Endothelial cell of umbilical vein (primary cell): ENCODE measurements at regions not wholly inside any gene's neighbourhood (a gene's known extent, or its start where the extent isn't known, plus 50 kb on each side); places are given as distances from the start of the nearest gene placed in this dataset.

Source experiments
- BruUV-seq: library from RNA; stranded (reverse); fragments of 400-500 nt; replicated peaks from 2 replicates; lab custom pipeline; 2021; lab: Mats Ljungman, UMichigan
- CTCF ChIA-PET: fragments of 300-600, 350-600 bp; sonication (Branson Sonifier 250); formaldehyde crosslinking; loops from one replicate; lab custom pipeline; 2021; ENCODE audit warnings: antibody characterized with exemption, inconsistent platforms; lab: Charles Lee
- POLR2A ChIA-PET: fragments of 300-600, 350-600 bp; sonication (Branson Sonifier 250); formaldehyde crosslinking; loops from one replicate; lab custom pipeline; 2021; ENCODE audit warnings: antibody characterized with exemption, inconsistent platforms; lab: Charles Lee
- DNase-seq: peaks from one replicate; pipeline ENCODE4 v3.0.0-alpha.2; 2011; ENCODE audit warnings: low read depth, low spot score
- FAIRE-seq: peaks from 2 replicates; lab custom pipeline; 2011; peaks lifted over from hg19 to GRCh38; lab: Jason Lieb, UNC
- H2AFZ ChIP-seq: 2 replicates; pipeline ENCODE4 v1.6.0; 2012; ENCODE audit warnings: low read depth, low read length, control low read depth, inconsistent platforms
- H3K27ac ChIP-seq: 2 replicates; pipeline ENCODE4 v1.5.1; 2011; ENCODE audit warnings: low read depth, mild to moderate bottlenecking, control low read depth, low read length, moderate library complexity; ENCODE audit not compliant: insufficient read depth
- H3K27me3 ChIP-seq, 2 experiments: 2 replicates each; pipeline versions ENCODE4 v1.6.0 to v1.6.1; 2011; ENCODE audit warnings: low read length in 2 of 2, mixed read lengths in 1 of 2; ENCODE audit not compliant: control insufficient read depth in 2 of 2, insufficient read depth in 2 of 2
- H3K36me3 ChIP-seq, 2 experiments: 2 replicates in 1 of 2; 3 replicates in 1 of 2; pipeline ENCODE4 v1.5.1; 2011; ENCODE audit warnings: low read length in 2 of 2, mild to moderate bottlenecking in 1 of 2, moderate library complexity in 1 of 2; ENCODE audit not compliant: control insufficient read depth in 2 of 2, insufficient read depth in 2 of 2; ENCODE audit errors: extremely low read depth in 1 of 2
- H3K4me1 ChIP-seq: 3 replicates; pipeline ENCODE4 v1.5.1; 2011; ENCODE audit warnings: mild to moderate bottlenecking, low read length; ENCODE audit not compliant: control insufficient read depth, insufficient read depth; ENCODE audit errors: extremely low read depth
- H3K4me2 ChIP-seq: 2 replicates; pipeline ENCODE4 v1.6.1; 2011; ENCODE audit warnings: low read length, control low read depth, mixed read lengths; ENCODE audit not compliant: insufficient read depth
- H3K4me3 ChIP-seq, 3 experiments: fragments of 200-600 bp in 1 of 3; sonication (generic), shearing (Covaris generic) in 1 of 3; replicated peaks in 1 of 3; 2 replicates each; pipeline ENCODE4 v1.5.1; 2011 to 2016; ENCODE audit warnings: control low read depth in 3 of 3, low read length in 3 of 3, mild to moderate bottlenecking in 2 of 3, inconsistent platforms in 1 of 3, low read depth in 1 of 3, moderate library complexity in 1 of 3; ENCODE audit not compliant: insufficient read depth in 1 of 3
- H3K79me2 ChIP-seq: 2 replicates; pipeline ENCODE4 v1.6.0; 2012; ENCODE audit warnings: low read length, inconsistent platforms; ENCODE audit not compliant: control insufficient read depth, insufficient read depth
- H3K9ac ChIP-seq: replicated peaks from 2 replicates; pipeline ENCODE3; 2011; ENCODE audit warnings: low read length, control low read depth; ENCODE audit not compliant: insufficient read depth; ENCODE audit errors: extremely low read depth
- H3K9me1 ChIP-seq: replicated peaks from 3 replicates; pipeline ENCODE4 v1.6.0; 2011; ENCODE audit warnings: mild to moderate bottlenecking, low read length; ENCODE audit not compliant: control insufficient read depth, insufficient read depth; ENCODE audit errors: extremely low read depth
- H3K9me3 ChIP-seq: replicated peaks from 2 replicates; pipeline ENCODE4 v1.5.1; 2012; ENCODE audit warnings: low read length, inconsistent platforms; ENCODE audit not compliant: control insufficient read depth, insufficient read depth
- H4K20me1 ChIP-seq: replicated peaks from 2 replicates; pipeline ENCODE3; 2011; ENCODE audit warnings: mild to moderate bottlenecking, low read length; ENCODE audit not compliant: control insufficient read depth, insufficient read depth; ENCODE audit errors: extremely low read depth
- EZH2 ChIP-seq: IDR thresholded peaks from 2 replicates; pipeline ENCODE4 v1.6.1; 2012; ENCODE audit warnings: borderline replicate concordance, low read depth, mild to moderate bottlenecking, moderate library complexity, low read length, inconsistent platforms; ENCODE audit not compliant: severe bottlenecking
- FOS ChIP-seq: IDR thresholded peaks from 2 replicates; pipeline ENCODE4 v1.6.1; 2011; ENCODE audit warnings: mild to moderate bottlenecking, low read length, moderate library complexity, borderline replicate concordance; ENCODE audit not compliant: insufficient read depth
- GATA2 ChIP-seq: IDR thresholded peaks from 2 replicates; pipeline ENCODE4 v1.7.0; 2011; ENCODE audit warnings: low read depth, mild to moderate bottlenecking, moderate library complexity, mixed read lengths, low read length; ENCODE audit not compliant: insufficient read length, insufficient read depth
- JUN ChIP-seq: IDR thresholded peaks from 2 replicates; pipeline ENCODE4 v1.6.1; 2011; ENCODE audit warnings: borderline replicate concordance, low read depth; ENCODE audit not compliant: insufficient read length, insufficient read depth
- MYC ChIP-seq: IDR thresholded peaks from one replicate; pipeline ENCODE4 v1.6.1; 2011; ENCODE audit warnings: mild to moderate bottlenecking, low read depth, low read length
- POLR2A ChIP-seq: IDR thresholded peaks from 2 replicates; pipeline ENCODE4 v1.6.1; 2012; ENCODE audit warnings: low read depth, mild to moderate bottlenecking, control low read depth, low read length
- POLR2AphosphoS5 ChIP-seq: IDR thresholded peaks from 2 replicates; pipeline ENCODE4 v1.6.1; 2012; ENCODE audit warnings: low read depth, mild to moderate bottlenecking, control low read depth, low read length, moderate library complexity; ENCODE audit not compliant: insufficient read depth
- dilution Hi-C: fragments of 300-500 bp; cut with MboI; formaldehyde crosslinking; loops from one replicate; pipeline ENCODE4 v1.15.0; 2019; ENCODE audit warnings: low sequenced_read_pairs; ENCODE audit not compliant: extremely low pct_ligation_motif_present
- intact Hi-C: fragments of 100-400 bp; cut with micrococcal nuclease; formaldehyde crosslinking; loops from one replicate; pipeline ENCODE4 v1.10.0; 2022
- TF ChIP-seq, protein P1 (sequence below), 2 donors: IDR thresholded peaks; 1 replicate in 1 of 2; 2 replicates in 1 of 2; pipeline ENCODE4 v1.5.1; 2011; ENCODE audit warnings: low read length in 2 of 2, mild to moderate bottlenecking in 2 of 2, moderate library complexity in 2 of 2, control low read depth in 1 of 2, inconsistent platforms in 1 of 2, low read depth in 1 of 2; ENCODE audit not compliant: insufficient read depth in 1 of 2; ENCODE audit errors: extremely low read depth in 1 of 2
- TF ChIP-seq, protein P2 (sequence below): IDR thresholded peaks from 2 replicates; pipeline ENCODE4 v1.6.1; 2011; ENCODE audit not compliant: insufficient read depth, insufficient read length

DNA sequence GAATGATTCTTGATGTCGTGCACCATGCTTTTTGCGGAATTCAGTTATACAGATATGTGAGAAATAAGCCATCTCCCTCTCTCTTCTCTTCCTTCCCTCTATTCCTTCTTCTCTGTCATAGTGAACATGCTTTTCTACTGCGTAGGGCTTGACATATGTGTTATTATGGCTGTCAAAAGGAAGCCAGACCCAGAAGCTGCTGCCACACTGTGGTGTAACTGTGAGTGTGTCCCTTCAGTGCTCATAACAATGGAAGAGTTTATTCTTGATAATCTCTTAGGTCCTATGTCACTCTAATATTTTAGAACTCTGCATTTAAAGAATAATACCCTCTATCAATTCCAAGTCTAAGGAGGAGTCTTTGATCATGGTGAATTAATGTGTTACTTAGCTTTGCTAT is 208.9 kb upstream of the TMTC4 start:
- POLR2A ChIA-PET: no interaction called here
- FAIRE-seq (no peak), DNase-seq (no peak)
- Histone ChIP-seq H4K20me1 (no peaks in the 10 kb centered on the region), H3K27me3 (no peaks in the 10 kb centered on the region), H3K27ac (no peak overlapping the region), H2AFZ (no peak overlapping the region), H3K9ac (no peak overlapping the region), H3K79me2 (no peaks in the 10 kb centered on the region), H3K4me2 (no peak overlapping the region), H3K4me1 (peaks cover 8% of the 10 kb centered on the region), H3K36me3 (no peaks in the 10 kb centered on the region), H3K9me3 (no peaks in the 10 kb centered on the region), H3K9me1 (no peaks in the 10 kb centered on the region), H3K4me3 (no peak overlapping the region)
- intact Hi-C loops (no loop called here), dilution Hi-C loops (no loop called here)
- BruUV-seq: no TSS peak
- TF ChIP-seq FOS (no peak), POLR2A (no peak), GATA2 (no peak)
- CTCF ChIA-PET: no interaction called here

DNA sequence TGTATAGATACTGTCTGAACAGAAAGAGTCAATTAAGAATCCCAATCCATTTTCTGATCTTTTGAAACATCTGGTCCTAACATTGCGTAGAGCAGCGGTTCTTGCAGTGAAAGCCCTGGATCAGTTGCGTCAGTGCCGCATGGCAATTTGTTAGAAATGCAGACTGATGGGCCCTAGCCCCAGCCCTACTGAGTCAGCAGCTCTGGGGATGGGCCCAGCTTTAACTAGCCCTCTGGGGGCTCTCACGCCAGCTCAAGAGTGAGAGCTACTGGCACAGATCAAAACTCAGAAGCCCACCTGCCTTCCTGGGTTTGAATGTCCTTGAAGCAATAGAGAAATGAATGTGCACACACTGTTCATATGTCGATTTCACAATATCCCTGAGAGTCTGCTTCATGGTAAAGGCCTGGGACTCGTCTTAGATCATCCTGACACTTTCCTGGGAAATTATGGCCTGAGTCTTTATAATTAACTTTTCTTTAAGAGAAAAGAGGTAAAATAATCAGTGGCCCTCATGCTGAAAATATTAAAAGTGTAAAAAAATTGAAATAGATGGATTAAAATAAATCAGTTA is 206.8 kb upstream of the TMTC4 start:
- intact Hi-C loops: no loop called here
- Histone ChIP-seq H3K27ac (no peak overlapping the region), H3K9me1 (no peaks in the 10 kb centered on the region)

More for the DNA sequence above, 206.8 kb upstream of the TMTC4 start:
- H3K27me3 ChIP-seq: no peaks in the 10 kb centered on the region
- CTCF ChIA-PET: no interaction called here
- H3K4me2 ChIP-seq: no peak overlapping the region
- dilution Hi-C loops: no loop called here
- no TSS peak for BruUV-seq
- FAIRE-seq (no peak), DNase-seq (no peak)
- H3K4me3 ChIP-seq: no peak overlapping the region
- no peak overlapping the region for H2AFZ ChIP-seq
- no peaks in the 10 kb centered on the region for H3K36me3 ChIP-seq
- TF ChIP-seq EZH2: no peak
- TF ChIP-seq, protein P1, sequence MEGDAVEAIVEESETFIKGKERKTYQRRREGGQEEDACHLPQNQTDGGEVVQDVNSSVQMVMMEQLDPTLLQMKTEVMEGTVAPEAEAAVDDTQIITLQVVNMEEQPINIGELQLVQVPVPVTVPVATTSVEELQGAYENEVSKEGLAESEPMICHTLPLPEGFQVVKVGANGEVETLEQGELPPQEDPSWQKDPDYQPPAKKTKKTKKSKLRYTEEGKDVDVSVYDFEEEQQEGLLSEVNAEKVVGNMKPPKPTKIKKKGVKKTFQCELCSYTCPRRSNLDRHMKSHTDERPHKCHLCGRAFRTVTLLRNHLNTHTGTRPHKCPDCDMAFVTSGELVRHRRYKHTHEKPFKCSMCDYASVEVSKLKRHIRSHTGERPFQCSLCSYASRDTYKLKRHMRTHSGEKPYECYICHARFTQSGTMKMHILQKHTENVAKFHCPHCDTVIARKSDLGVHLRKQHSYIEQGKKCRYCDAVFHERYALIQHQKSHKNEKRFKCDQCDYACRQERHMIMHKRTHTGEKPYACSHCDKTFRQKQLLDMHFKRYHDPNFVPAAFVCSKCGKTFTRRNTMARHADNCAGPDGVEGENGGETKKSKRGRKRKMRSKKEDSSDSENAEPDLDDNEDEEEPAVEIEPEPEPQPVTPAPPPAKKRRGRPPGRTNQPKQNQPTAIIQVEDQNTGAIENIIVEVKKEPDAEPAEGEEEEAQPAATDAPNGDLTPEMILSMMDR (IDR thresholded peaks at IDR 0.05; ENCODE audit: extremely low read depth in 1 of 2, insufficient read depth in 1 of 2, low read depth in 1 of 2, low read length in 2 of 2): no peak
- TF ChIP-seq FOS: no peak
- no peak for TF ChIP-seq POLR2AphosphoS5
- no peak for TF ChIP-seq GATA2
- TF ChIP-seq JUN: no peak
- TF ChIP-seq MYC: no peak
- TF ChIP-seq, protein P2, sequence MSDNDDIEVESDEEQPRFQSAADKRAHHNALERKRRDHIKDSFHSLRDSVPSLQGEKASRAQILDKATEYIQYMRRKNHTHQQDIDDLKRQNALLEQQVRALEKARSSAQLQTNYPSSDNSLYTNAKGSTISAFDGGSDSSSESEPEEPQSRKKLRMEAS: no peak
- no peak for TF ChIP-seq POLR2A
- POLR2A ChIA-PET: no interaction called here
- no peaks in the 10 kb centered on the region for H4K20me1 ChIP-seq
- no peaks in the 10 kb centered on the region for H3K9me3 ChIP-seq
- H3K9ac ChIP-seq: no peak overlapping the region
- peaks cover under 1% of the 10 kb centered on the region for H3K4me1 ChIP-seq
- no peaks in the 10 kb centered on the region for H3K79me2 ChIP-seq
